Hematopoietic multipotent progenitor cell treated with erythropoietin and hydrocortisone succinate and interleukin-3 and kit ligand, for 6 days (in vitro differentiated cells): ENCODE measurements at regions not wholly inside any gene's neighbourhood (a gene's known extent, or its start where the extent isn't known, plus 50 kb on each side); places are given as distances from the start of the nearest gene placed in this dataset.
"Not testable (repeated sequence)": the region's sequence is repeated elsewhere in the genome, so short reads cannot be mapped to it uniquely, and the experiment has no call there.

Experiments
- DNase-seq: peaks from one replicate; pipeline ENCODE4 v3.0.0-alpha.2; 2015

- DNase-seq, result no peak
These were observed 155.7 kb upstream of the SH3BP4 start for GRCh38 chr2:234796045-234796591.

- DNase-seq, result no peak
These were observed 156.4 kb upstream of the SH3BP4 start for GRCh38 chr2:234795272-234795920.

GRCh38 chr2:234794866-234795265 lies 157.0 kb upstream of the SH3BP4 start:
- no peak for DNase-seq

- DNase-seq, result no peak
These were observed 158.5 kb upstream of the SH3BP4 start for GRCh38 chr2:234793212-234793785.

- DNase-seq, result no peak
These were observed 159.2 kb upstream of the SH3BP4 start for GRCh38 chr2:234792621-234793022.

- not testable (repeated sequence) for DNase-seq
These were observed 159.7 kb upstream of the SH3BP4 start for GRCh38 chr2:234792096-234792495.

GRCh38 chr2:234790380-234790779 lies 161.4 kb upstream of the SH3BP4 start:
- no peak for DNase-seq

GRCh38 chr2:234789556-234790325 lies 162.1 kb upstream of the SH3BP4 start:
- DNase-seq, result no peak

- DNase-seq, result no peak
These were observed 163.0 kb upstream of the SH3BP4 start for GRCh38 chr2:234788841-234789240.

GRCh38 chr2:234788381-234788780 lies 163.4 kb upstream of the SH3BP4 start:
- no peak for DNase-seq

GRCh38 chr2:234787114-234787513 lies 164.7 kb upstream of the SH3BP4 start:
- DNase-seq, result no peak

GRCh38 chr2:234773764-234774409 lies 177.9 kb upstream of the SH3BP4 start:
- no peak for DNase-seq

- DNase-seq, result no peak
These were observed 178.7 kb upstream of the SH3BP4 start for GRCh38 chr2:234773129-234773528.

- no peak for DNase-seq
These were observed 179.1 kb upstream of the SH3BP4 start for GRCh38 chr2:234772733-234773060.

GRCh38 chr2:234771980-234772732 lies 179.7 kb upstream of the SH3BP4 start:
- DNase-seq, result no peak

GRCh38 chr2:234771176-234771575 lies 180.6 kb upstream of the SH3BP4 start:
- no peak for DNase-seq

GRCh38 chr2:234770715-234771141 lies 181.1 kb upstream of the SH3BP4 start:
- DNase-seq, result no peak

GRCh38 chr2:234770031-234770506 lies 181.7 kb upstream of the SH3BP4 start:
- DNase-seq, result no peak

- no peak for DNase-seq
These were observed 183.1 kb upstream of the SH3BP4 start for GRCh38 chr2:234768608-234769196.

- DNase-seq, result no peak
These were observed 186.5 kb upstream of the SH3BP4 start for GRCh38 chr2:234765279-234765678.

GRCh38 chr2:234764372-234764771 lies 187.4 kb upstream of the SH3BP4 start:
- DNase-seq, result no peak
